ENCODE measurements at regions not wholly inside any gene's neighbourhood (a gene's known extent, or its start where the extent isn't known, plus 50 kb on each side); places are given as distances from the start of the nearest gene placed in this dataset.

GRCh38 chr20:11982955-11983470 is 65.3 kb downstream of the BTBD3 start:
- TF ChIP-seq, protein P1, sequence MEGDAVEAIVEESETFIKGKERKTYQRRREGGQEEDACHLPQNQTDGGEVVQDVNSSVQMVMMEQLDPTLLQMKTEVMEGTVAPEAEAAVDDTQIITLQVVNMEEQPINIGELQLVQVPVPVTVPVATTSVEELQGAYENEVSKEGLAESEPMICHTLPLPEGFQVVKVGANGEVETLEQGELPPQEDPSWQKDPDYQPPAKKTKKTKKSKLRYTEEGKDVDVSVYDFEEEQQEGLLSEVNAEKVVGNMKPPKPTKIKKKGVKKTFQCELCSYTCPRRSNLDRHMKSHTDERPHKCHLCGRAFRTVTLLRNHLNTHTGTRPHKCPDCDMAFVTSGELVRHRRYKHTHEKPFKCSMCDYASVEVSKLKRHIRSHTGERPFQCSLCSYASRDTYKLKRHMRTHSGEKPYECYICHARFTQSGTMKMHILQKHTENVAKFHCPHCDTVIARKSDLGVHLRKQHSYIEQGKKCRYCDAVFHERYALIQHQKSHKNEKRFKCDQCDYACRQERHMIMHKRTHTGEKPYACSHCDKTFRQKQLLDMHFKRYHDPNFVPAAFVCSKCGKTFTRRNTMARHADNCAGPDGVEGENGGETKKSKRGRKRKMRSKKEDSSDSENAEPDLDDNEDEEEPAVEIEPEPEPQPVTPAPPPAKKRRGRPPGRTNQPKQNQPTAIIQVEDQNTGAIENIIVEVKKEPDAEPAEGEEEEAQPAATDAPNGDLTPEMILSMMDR (IDR thresholded peaks at IDR 0.05 in 4 of 5, conservative IDR thresholded peaks at IDR 0.05 in 1 of 5), result no peak
- TF ChIP-seq POLR2A (IDR thresholded peaks at IDR 0.05), result no peak
